GM23338 (cell line): ENCODE measurements at regions not wholly inside any gene's neighbourhood (a gene's known extent, or its start where the extent isn't known, plus 50 kb on each side); places are given as distances from the start of the nearest gene placed in this dataset.

Experiments
- ATAC-seq: fragments of 200-7000 bp; cut with Tn5 transposase; 3 replicates; pipeline ENCODE4 v1.9.1; 2020
- DNase-seq: peaks from one replicate; pipeline ENCODE4 v3.0.0-alpha.2; 2015; ENCODE audit warnings: low spot score
- H2AFZ ChIP-seq: fragments of 200-600 bp; sonication (generic); 2 replicates; pipeline ENCODE4 v1.8.0; 2016; ENCODE audit warnings: antibody characterized with exemption, mild to moderate bottlenecking, moderate library complexity
- H3F3A ChIP-seq: fragments of 200-600 bp; sonication (generic); replicated peaks from 2 replicates; pipeline ENCODE4 v1.8.0; 2017; ENCODE audit warnings: antibody characterized with exemption, mixed run types, low read depth
- H3K27ac ChIP-seq: fragments of 200-600 bp; sonication (generic); 2 replicates; pipeline ENCODE4 v1.6.1; 2016; ENCODE audit warnings: low read depth
- H3K27me3 ChIP-seq: fragments of 200-600 bp; sonication (generic); 2 replicates; pipeline ENCODE4 v1.8.0; 2016; ENCODE audit warnings: mild to moderate bottlenecking, mixed run types, moderate library complexity; ENCODE audit not compliant: insufficient read depth
- H3K36me3 ChIP-seq: fragments of 200-600 bp; sonication (generic); 2 replicates; pipeline ENCODE4 v1.8.0; 2016; ENCODE audit warnings: mild to moderate bottlenecking; ENCODE audit not compliant: insufficient read depth
- H3K4me1 ChIP-seq: fragments of 200-600 bp; sonication (generic); 2 replicates; pipeline ENCODE4 v1.8.0; 2016; ENCODE audit warnings: mild to moderate bottlenecking, moderate library complexity; ENCODE audit not compliant: insufficient read depth
- H3K4me2 ChIP-seq: fragments of 200-600 bp; sonication (generic); 2 replicates; pipeline ENCODE4 v1.7.1; 2017; ENCODE audit warnings: mixed run types
- H3K4me3 ChIP-seq: fragments of 200-600 bp; sonication (generic); 2 replicates; pipeline ENCODE4 v1.6.1; 2016; ENCODE audit warnings: mixed run types
- H3K79me2 ChIP-seq: fragments of 200-600 bp; sonication (generic); replicated peaks from 2 replicates; pipeline ENCODE4 v1.8.0; 2017; ENCODE audit warnings: mild to moderate bottlenecking; ENCODE audit not compliant: insufficient read depth
- H3K9me2 ChIP-seq: fragments of 200-600 bp; sonication (generic); 2 replicates; pipeline ENCODE4 v1.8.0; 2017; ENCODE audit not compliant: insufficient read depth
- H4K20me1 ChIP-seq: fragments of 200-600 bp; sonication (generic); replicated peaks from 2 replicates; pipeline ENCODE4 v1.8.0; 2017; ENCODE audit warnings: mild to moderate bottlenecking; ENCODE audit not compliant: insufficient read depth
- H3K27ac Mint-ChIP-seq: 2 replicates; pipeline ENCODE4 v1.8.0; 2020; ENCODE audit warnings: inconsistent platforms, mild to moderate bottlenecking, moderate library complexity, mixed read lengths
- H3K27me3 Mint-ChIP-seq: 3 replicates; pipeline ENCODE4 v1.8.0; 2022; ENCODE audit warnings: low read depth, mild to moderate bottlenecking, moderate library complexity, mixed read lengths, inconsistent platforms; ENCODE audit not compliant: insufficient read depth, poor library complexity
- H3K36me3 Mint-ChIP-seq: 3 replicates; pipeline ENCODE4 v1.8.0; 2021; ENCODE audit warnings: low read depth, mild to moderate bottlenecking, inconsistent platforms, moderate library complexity, mixed read lengths
- H3K4me1 Mint-ChIP-seq: 3 replicates; pipeline ENCODE4 v1.8.0; 2020; ENCODE audit warnings: mild to moderate bottlenecking, inconsistent platforms, mixed read lengths
- H3K4me3 Mint-ChIP-seq: 3 replicates; pipeline ENCODE4 v1.8.0; 2021; ENCODE audit warnings: moderate library complexity, mild to moderate bottlenecking, inconsistent platforms, mixed read lengths
- H3K9me3 Mint-ChIP-seq: 3 replicates; pipeline ENCODE4 v1.8.0; 2020; ENCODE audit warnings: moderate library complexity, mild to moderate bottlenecking, inconsistent platforms, mixed read lengths
- POLR2AphosphoS5 ChIP-seq: IDR thresholded peaks from 2 replicates; pipeline ENCODE4 v1.6.1; 2016; ENCODE audit warnings: antibody characterized with exemption, low read depth
- REST ChIP-seq: IDR thresholded peaks from one replicate; pipeline ENCODE4 v1.6.1; 2018; ENCODE audit warnings: antibody characterized with exemption; ENCODE audit not compliant: unreplicated experiment
- STAT1 ChIP-seq: IDR thresholded peaks from one replicate; pipeline ENCODE4 v1.6.1; 2016; ENCODE audit warnings: antibody characterized with exemption; ENCODE audit not compliant: unreplicated experiment
- ZNF114 ChIP-seq: fragments of 250-450 bp; sonication (Bioruptor Pico); IDR thresholded peaks from 2 replicates; pipeline ENCODE4 v1.5.0; 2020; ENCODE audit warnings: mild to moderate bottlenecking, moderate library complexity
- ZNF331 ChIP-seq: fragments of 250-450 bp; sonication (Bioruptor Pico); IDR thresholded peaks from 2 replicates; pipeline ENCODE4 v1.5.0; 2020; ENCODE audit warnings: low read depth, mild to moderate bottlenecking, moderate library complexity
- ZNF462 ChIP-seq: fragments of 250-450 bp; sonication (Bioruptor Pico); IDR thresholded peaks from 2 replicates; pipeline ENCODE4 v1.5.0; 2020; ENCODE audit warnings: mild to moderate bottlenecking, moderate library complexity

GRCh38 chr20:52586660-52587059 lies 385.5 kb upstream of the TSHZ2 start (continued):
- TF ChIP-seq REST = no peak
- TF ChIP-seq POLR2AphosphoS5 = no peak
- no peak for TF ChIP-seq ZNF331

GRCh38 chr20:52585333-52585732 lies 386.8 kb upstream of the TSHZ2 start:
- no peaks in the 10 kb centered on the region for H4K20me1 ChIP-seq
- DNase-seq (no peak), ATAC-seq (no peak)
- H2AFZ ChIP-seq = no peak overlapping the region
- Mint-ChIP-seq H3K4me1 (no peaks in the 10 kb centered on the region), H3K9me3 (no peaks in the 10 kb centered on the region; the same call in 2 of the 3 replicates), H3K27ac (no peak overlapping the region), H3K27me3 (no peaks in the 10 kb centered on the region), H3K4me3 (no peak overlapping the region), H3K36me3 (no peaks in the 10 kb centered on the region)
- no peaks in the 10 kb centered on the region for H3K27me3 ChIP-seq
- no peak overlapping the region for H3K4me2 ChIP-seq
- H3K27ac ChIP-seq = no peak overlapping the region
- no peaks in the 10 kb centered on the region for H3K36me3 ChIP-seq
- H3K79me2 ChIP-seq = no peaks in the 10 kb centered on the region
- H3K4me1 ChIP-seq = no peaks in the 10 kb centered on the region
- H3K9me2 ChIP-seq = no peaks in the 10 kb centered on the region; the same call in 1 of the 2 replicates
- H3K4me3 ChIP-seq = no peak overlapping the region
- TF ChIP-seq ZNF462 (CRISPR knock-in tag) = no peak
- no peak for TF ChIP-seq STAT1
- TF ChIP-seq ZNF331 = no peak
- TF ChIP-seq ZNF114 (CRISPR knock-in tag) = no peak
- no peak for TF ChIP-seq POLR2AphosphoS5
- TF ChIP-seq REST = no peak
- H3F3A ChIP-seq = no peaks in the 10 kb centered on the region
